Transverse colon (tissue), 4 donors: ENCODE measurements at regions not wholly inside any gene's neighbourhood (a gene's known extent, or its start where the extent isn't known, plus 50 kb on each side); places are given as distances from the start of the nearest gene placed in this dataset.

Experiments
- CTCF ChIP-seq, 5 experiments: fragments of 200-600 bp in 3 of 5; fragments of 450-650 bp in 2 of 5; sonication (generic) in 3 of 5; IDR thresholded peaks; 1 replicate in 2 of 5; 2 replicates in 3 of 5; pipeline ENCODE4 v1.5.1; 2016 to 2017; ENCODE audit warnings: antibody characterized with exemption in 5 of 5, inconsistent platforms in 3 of 5, mild to moderate bottlenecking in 2 of 5, moderate library complexity in 1 of 5
- POLR2A ChIP-seq: fragments of 450-650 bp; IDR thresholded peaks from one replicate; pipeline ENCODE4 v1.6.1; 2016; ENCODE audit warnings: antibody characterized with exemption, mild to moderate bottlenecking, moderate library complexity
- POLR2AphosphoS5 ChIP-seq, 3 donors: sonication (generic); formaldehyde crosslinking; IDR thresholded peaks; one replicate each; pipeline ENCODE4 v1.6.1; 2016; ENCODE audit warnings: antibody characterized with exemption in 3 of 3

GRCh38 chr3:110865934-110866333 lies 205.7 kb upstream of the NECTIN3 start:
- TF ChIP-seq CTCF (IDR thresholded peaks at IDR 0.05) (no peak), POLR2A (no peak), POLR2AphosphoS5 (IDR thresholded peaks at IDR 0.05) (no peak)
